ENCODE measurements at regions not wholly inside any gene's neighbourhood (a gene's known extent, or its start where the extent isn't known, plus 50 kb on each side); places are given as distances from the start of the nearest gene placed in this dataset.
"Not testable (repeated sequence)": the region's sequence is repeated elsewhere in the genome, so short reads cannot be mapped to it uniquely, and the experiment has no call there.

- not testable (repeated sequence) for DNase-seq (ENCODE audit: low read depth)
Observed at GRCh38 chr10:70990156-70990555, 101.8 kb upstream of the PCBD1 start.

DNA sequence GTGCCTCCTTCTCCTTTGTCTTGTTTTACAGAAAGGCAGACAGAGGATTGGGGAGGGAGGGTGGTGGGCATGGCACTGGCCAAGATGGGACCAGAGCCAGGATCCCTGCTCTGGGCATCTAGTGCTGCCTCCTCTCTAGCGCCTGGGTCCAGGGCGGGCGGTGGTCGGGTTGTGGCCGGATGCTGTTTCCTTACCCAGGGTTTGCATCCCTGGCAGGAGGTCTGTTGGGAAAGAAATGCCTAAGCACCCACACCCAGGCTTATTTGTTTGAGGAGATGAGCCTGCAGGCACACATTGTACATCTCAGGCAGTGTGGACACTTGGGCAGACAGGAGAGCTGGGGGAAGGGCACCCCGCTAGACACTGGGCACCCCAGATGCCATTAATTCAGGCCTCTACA lies 102.3 kb upstream of the PCBD1 start:
- DNase-seq (ENCODE audit: low read depth): no peak

GRCh38 chr10:70991140-70992124 lies 103.1 kb upstream of the PCBD1 start:
- DNase-seq (ENCODE audit: low read depth): no peak

- no peak for DNase-seq (ENCODE audit: low read depth)
Observed at GRCh38 chr10:70992436-70992835, 104.1 kb upstream of the PCBD1 start.

GRCh38 chr10:70993051-70993450 lies 104.7 kb upstream of the PCBD1 start:
- DNase-seq (ENCODE audit: low read depth): no peak

DNA sequence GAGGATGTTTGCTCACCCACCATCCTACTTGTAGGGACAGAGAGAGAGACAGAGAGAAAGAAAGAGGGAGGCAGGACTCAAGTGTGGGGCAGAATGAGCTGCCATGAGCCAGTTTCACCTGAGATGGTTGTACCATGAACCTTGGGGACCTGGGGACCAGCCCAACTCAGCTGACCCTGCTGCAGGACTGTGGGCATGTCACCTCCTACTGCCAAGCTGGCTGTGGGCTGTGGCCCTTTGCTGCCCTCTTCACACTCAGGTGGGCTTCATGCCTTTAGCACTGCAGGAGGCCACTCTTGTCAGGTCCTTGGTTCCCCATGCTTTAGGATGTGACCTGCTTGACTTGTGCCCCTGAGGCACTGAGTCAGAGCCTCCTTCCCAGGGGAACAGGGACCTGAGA lies 108.2 kb upstream of the PCBD1 start:
- no peak for DNase-seq (ENCODE audit: low read depth)

DNA sequence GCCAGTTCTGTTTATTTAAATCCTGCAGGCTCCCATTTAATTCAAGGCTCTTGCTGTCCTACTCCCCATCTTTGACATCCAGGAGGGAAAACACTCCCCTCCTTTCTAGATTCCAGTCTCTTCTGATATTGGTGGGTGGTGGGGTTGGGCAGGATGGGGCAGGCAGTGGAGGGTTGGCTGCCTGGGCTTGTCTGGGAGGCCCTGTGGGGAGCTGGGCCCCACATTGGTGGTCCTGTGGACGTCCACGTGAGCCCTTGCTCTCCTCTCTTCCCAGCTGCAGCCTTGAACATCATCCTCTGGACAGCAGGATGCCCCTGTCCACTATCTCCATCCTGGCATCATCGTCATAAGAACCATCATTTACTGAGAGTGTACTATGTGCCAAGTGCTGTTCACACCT lies 108.9 kb upstream of the PCBD1 start:
- DNase-seq (ENCODE audit: low read depth): no peak

GRCh38 chr10:70998086-70998485 lies 109.7 kb upstream of the PCBD1 start:
- DNase-seq (ENCODE audit: low read depth): no peak

DNA sequence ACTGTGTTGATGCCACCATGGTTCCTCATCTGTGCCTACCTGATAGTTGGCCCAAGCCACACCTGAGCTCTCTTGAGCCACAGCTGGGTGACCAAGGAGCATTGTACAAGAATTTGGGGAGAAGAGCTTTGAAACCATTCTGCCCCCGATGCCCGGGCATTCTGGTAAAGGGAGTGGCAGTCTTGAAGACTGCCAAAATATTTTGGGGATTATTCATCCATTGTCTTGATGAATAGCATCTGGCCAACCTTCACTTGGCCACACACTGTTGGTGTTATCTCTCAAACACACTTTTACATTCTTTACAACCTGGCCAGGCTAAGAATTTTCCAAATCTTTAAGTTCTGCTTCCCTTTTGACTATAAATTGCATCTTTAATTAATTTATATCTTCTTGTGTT lies 113.1 kb upstream of the PCBD1 start:
- DNase-seq (ENCODE audit: low read depth): no peak

- no peak for DNase-seq (ENCODE audit: low read depth)
Observed at GRCh38 chr10:71004176-71005075, 116.1 kb upstream of the PCBD1 start.

GRCh38 chr10:71005337-71006305 lies 117.3 kb upstream of the PCBD1 start:
- DNase-seq (ENCODE audit: low read depth): no peak

- no peak for DNase-seq (ENCODE audit: low read depth)
Observed at GRCh38 chr10:71006506-71006905, 118.1 kb upstream of the PCBD1 start.

DNA sequence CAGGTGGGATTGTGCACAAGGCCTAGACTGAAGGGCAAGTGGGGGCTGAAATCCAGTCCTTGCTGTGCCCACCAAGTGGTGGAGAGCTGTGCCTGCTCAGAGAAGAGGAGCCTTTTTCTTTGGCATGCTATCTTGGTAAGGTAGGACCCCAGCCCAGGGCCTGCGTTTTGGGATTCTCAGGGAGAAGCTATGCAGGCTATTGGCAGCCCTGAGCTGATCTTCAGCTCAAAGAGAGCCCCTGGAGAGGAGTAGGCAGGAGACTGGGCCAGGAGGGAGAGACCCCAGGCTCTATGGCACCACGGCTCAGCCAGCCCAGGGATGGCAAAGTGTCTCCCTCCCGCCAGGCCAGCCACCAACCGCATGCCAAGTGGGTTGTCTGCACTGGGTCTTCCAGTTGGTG lies 119.2 kb upstream of the PCBD1 start:
- DNase-seq (ENCODE audit: low read depth): no peak

GRCh38 chr10:71008150-71008549 lies 119.8 kb upstream of the PCBD1 start:
- no peak for DNase-seq (ENCODE audit: low read depth)

DNA sequence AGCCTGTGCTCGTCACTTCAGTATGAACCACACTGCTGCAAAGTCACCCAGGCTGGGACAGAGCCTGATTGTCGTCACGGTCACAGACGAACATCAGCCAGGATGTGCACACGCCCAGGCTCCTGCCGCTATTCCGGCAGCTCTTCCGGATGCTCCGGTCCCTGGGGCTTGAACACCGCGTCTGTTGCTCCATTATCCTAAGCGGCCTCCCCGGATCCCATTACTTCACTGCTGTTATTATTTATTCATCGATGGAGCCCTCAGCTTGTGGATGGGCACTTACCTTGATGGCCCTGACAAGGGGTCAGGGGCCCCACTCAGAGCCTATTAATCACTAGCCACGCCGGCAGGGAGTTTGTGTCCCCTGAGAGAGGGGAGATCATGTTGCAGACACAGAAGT lies 120.8 kb upstream of the PCBD1 start:
- DNase-seq (ENCODE audit: low read depth): no peak

- no peak for DNase-seq (ENCODE audit: low read depth)
Observed at GRCh38 chr10:71010730-71011129, 122.4 kb upstream of the PCBD1 start.

GRCh38 chr10:71011141-71011540 lies 122.8 kb upstream of the PCBD1 start:
- no peak for DNase-seq (ENCODE audit: low read depth)

DNA sequence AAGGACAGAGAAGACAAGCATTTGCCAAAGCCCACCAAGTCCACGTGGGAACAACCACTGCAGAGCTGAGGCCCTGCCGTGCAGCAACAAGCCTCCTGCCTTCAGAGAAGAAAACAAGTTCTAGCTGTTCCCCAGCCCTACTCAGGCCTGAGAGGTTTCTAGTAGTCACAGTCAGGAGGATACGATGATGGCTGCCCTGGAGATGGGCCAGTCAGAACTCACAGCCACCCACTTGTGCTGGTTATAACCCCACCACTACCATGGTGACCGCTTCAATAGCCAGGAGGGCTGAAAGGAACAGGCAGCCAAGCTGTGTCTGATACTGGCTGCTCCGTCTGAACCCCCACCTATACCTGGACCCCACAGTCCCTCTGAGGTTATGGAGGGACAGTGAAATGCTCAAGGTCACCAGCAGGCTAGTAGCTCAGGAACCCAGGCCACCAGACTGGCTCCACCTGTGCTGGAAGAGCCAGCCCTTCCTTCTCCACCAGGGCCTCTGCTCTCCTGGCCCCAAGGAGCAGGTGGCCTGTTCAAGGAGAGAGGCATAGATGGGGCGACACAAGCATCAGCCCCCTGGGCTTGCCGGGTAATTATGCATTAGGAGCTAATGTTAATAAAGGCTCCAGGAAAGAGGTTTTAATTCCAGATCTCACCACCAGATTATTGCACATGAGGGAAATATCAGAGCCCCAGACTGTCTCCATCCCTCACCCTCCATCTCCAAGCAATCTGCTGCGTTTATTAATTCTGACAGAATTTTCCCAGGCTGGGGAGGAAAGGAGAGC lies 125.8 kb upstream of the PCBD1 start:
- DNase-seq (ENCODE audit: low read depth): no peak

- DNase-seq (ENCODE audit: low read depth): no peak
Observed at GRCh38 chr10:71015674-71016073, 127.3 kb upstream of the PCBD1 start.

DNA sequence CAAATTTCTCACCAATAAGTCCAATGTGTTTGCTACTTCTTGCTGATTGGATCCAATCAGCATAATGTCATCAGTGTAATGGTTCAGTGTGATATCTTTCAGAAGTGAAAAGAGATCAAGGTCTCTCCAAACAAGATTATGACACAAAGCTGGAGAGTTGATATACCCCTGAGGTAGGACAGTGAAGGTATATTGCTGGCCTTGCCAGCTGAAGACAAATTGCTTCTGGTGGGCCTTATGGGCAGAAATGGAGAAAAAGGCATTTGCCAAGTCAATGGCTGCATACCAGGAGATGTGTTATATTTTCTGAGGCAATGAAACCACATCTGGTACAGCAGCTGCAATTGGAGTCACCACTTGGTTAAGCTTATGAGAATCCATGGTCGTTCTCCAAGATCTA lies 131.7 kb upstream of the PCBD1 start:
- not testable (repeated sequence) for DNase-seq (ENCODE audit: low read depth)

DNA sequence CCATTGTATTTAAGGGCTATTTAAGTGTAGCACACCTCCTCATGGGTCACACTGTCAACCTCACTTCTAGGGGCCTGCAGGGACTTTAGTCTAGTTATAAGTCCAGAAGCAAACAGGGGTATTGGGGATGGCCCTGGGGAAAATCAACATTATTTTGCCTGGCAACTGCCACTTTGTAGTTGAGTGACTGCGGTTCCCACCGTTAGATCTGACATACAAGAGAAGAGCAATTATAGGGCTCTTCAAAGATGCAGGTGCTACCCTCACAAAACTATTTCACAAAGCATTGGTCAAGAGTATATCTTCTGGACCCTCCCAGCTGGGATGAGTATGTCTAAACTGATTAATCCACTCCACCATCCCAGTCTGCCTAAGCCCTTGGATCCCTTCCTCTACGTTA lies 133.0 kb upstream of the PCBD1 start:
- DNase-seq (ENCODE audit: low read depth): no peak
